Activated CD4-positive, alpha-beta memory T cell treated with anti-CD3 and anti-CD28 coated beads for 36 hours (primary cell): ENCODE measurements at regions not wholly inside any gene's neighbourhood (a gene's known extent, or its start where the extent isn't known, plus 50 kb on each side); places are given as distances from the start of the nearest gene placed in this dataset.
"Not testable (repeated sequence)": the region's sequence is repeated elsewhere in the genome, so short reads cannot be mapped to it uniquely, and the experiment has no call there.

Experiments
- CTCF ChIA-PET: fragments of 350-600 bp; sonication (Branson Sonifier 250); formaldehyde crosslinking; loops from one replicate; lab custom pipeline; 2021; ENCODE audit warnings: antibody characterized with exemption, inconsistent platforms; lab: Charles Lee
- POLR2A ChIA-PET: fragments of 350-600 bp; sonication (Branson Sonifier 250); formaldehyde crosslinking; loops from one replicate; lab custom pipeline; 2021; ENCODE audit warnings: antibody characterized with exemption; lab: Charles Lee
- DNase-seq: peaks from one replicate; pipeline ENCODE4 v3.0.0-alpha.2; 2020
- H3K27ac Mint-ChIP-seq: one replicate; pipeline ENCODE4 v1.8.0; 2021; ENCODE audit warnings: mixed read lengths
- H3K27me3 Mint-ChIP-seq: one replicate; pipeline ENCODE4 v1.8.0; 2021; ENCODE audit warnings: mixed read lengths
- H3K36me3 Mint-ChIP-seq: one replicate; pipeline ENCODE4 v1.8.0; 2021; ENCODE audit warnings: mixed read lengths
- H3K4me1 Mint-ChIP-seq: one replicate; pipeline ENCODE4 v1.8.0; 2021; ENCODE audit warnings: low read depth, mixed read lengths
- H3K4me3 Mint-ChIP-seq: one replicate; pipeline ENCODE4 v1.8.0; 2021; ENCODE audit warnings: mild to moderate bottlenecking, mixed read lengths
- H3K9me3 Mint-ChIP-seq: one replicate; pipeline ENCODE4 v1.8.0; 2021; ENCODE audit warnings: mixed read lengths
- intact Hi-C: fragments of 100-400 bp; cut with micrococcal nuclease; formaldehyde crosslinking; loops from one replicate; pipeline ENCODE4 v1.15.1; 2023

DNA sequence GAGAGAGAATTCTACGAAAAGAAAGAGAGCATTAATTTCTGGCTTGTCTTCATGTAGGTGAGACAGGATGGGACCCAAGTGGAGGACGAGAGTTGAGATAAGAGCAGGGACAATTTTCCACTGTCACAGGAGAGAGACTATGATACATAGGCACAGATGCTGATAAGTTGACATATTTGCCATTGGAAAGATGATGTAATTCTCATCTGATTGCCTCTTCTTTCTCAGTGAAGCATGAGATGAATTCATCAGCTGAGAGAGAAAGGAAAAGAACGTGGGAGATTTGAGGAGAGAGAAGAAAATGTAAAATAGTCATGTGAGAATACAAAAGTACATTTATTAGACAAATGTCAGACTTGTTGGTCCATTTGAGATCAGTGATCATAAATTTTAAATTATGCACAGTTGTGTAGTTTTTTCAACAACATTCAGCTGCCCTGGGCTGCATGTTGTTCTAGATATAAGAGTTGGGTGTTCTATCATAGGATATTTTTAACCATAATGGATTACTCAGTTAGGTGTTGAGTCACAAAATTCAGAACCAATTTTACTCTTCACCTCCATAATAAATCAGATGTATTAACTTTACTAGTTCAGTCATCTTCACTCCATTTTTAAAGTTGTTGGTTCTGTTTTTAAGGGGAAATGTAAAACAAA lies 222.9 kb downstream of the DPY19L2 start:
- H3K27ac Mint-ChIP-seq = no peak overlapping the region
- no peak for DNase-seq
- no peaks in the 10 kb centered on the region for H3K36me3 Mint-ChIP-seq
- H3K4me3 Mint-ChIP-seq = no peak overlapping the region
- CTCF ChIA-PET = no interaction called here
- H3K4me1 Mint-ChIP-seq = no peaks in the 10 kb centered on the region
- POLR2A ChIA-PET = no interaction called here
- no peaks in the 10 kb centered on the region for H3K9me3 Mint-ChIP-seq
- H3K27me3 Mint-ChIP-seq = no peaks in the 10 kb centered on the region
- intact Hi-C loops = no loop called here

DNA sequence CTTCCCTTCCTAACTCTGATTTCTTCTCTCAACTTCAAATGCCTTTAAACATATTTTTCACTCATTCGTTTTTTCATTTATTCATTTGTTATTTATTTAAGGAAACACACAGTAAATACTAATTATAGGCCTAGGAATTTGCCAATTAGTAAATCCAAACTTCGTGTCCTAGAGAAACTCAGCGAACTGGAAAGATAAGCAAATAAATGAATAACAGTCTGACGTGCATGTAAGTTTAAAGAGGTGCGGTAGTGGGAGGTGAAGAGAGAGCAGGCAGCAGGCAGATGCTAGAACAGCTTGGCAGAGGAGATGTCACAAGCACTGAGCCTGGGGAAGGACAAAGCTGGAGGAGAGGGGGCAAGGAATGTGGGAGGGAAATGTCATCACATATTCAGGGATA lies 228.2 kb downstream of the DPY19L2 start:
- Mint-ChIP-seq H3K4me1 (no peaks in the 10 kb centered on the region), H3K27ac (no peak overlapping the region), H3K27me3 (no peaks in the 10 kb centered on the region), H3K36me3 (no peaks in the 10 kb centered on the region), H3K9me3 (no peaks in the 10 kb centered on the region), H3K4me3 (no peak overlapping the region)
- ChIA-PET POLR2A (no interaction called here), CTCF (no interaction called here)
- DNase-seq = no peak
- intact Hi-C loops = no loop called here

DNA sequence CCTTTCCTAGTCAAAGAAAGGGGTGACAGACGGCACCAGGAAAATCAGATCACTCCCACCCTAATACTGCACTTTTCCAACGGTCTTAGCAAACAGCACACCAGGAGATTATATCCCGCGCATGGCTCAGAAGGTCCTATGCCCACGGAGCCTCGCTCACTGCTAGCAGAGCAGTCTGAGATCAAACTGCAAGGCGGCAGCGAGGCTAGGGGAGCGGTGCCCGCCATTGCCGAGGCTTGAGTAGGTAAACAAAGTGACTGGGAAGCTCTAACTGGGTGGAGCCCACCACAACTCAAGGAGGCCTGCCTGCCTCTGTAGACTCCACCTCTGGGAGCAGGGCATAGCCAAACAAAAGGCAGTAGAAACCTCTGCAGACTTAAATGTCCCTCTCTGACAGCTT lies 233.9 kb downstream of the DPY19L2 start:
- intact Hi-C loops, CTCF ChIA-PET, H3K4me1 Mint-ChIP-seq, H3K27me3 Mint-ChIP-seq, DNase-seq, H3K4me3 Mint-ChIP-seq, H3K27ac Mint-ChIP-seq, POLR2A ChIA-PET, H3K36me3 Mint-ChIP-seq, H3K9me3 Mint-ChIP-seq: not testable (repeated sequence)

DNA sequence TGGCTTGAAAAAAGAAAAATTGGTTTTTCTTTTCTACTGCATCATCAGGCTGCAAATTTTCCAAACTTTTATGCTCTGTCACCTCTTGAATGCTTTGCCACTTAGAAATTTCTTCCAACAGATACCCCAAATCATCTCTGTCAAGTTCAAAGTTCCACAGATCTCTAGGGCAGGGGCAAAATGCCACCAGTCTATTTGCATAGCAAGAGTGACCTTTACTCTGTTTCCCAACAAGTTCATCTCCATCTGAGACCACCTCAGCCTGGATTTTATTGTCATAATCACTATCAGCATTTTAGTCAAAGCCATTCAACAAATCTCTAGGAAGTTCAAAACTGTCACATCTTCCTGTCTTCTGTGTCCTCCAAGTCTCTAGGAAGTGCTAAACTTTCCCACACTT lies 240.3 kb downstream of the DPY19L2 start:
- POLR2A ChIA-PET, H3K36me3 Mint-ChIP-seq, H3K4me3 Mint-ChIP-seq, CTCF ChIA-PET, intact Hi-C loops, H3K27ac Mint-ChIP-seq, H3K9me3 Mint-ChIP-seq, H3K27me3 Mint-ChIP-seq, H3K4me1 Mint-ChIP-seq, DNase-seq: not testable (repeated sequence)

DNA sequence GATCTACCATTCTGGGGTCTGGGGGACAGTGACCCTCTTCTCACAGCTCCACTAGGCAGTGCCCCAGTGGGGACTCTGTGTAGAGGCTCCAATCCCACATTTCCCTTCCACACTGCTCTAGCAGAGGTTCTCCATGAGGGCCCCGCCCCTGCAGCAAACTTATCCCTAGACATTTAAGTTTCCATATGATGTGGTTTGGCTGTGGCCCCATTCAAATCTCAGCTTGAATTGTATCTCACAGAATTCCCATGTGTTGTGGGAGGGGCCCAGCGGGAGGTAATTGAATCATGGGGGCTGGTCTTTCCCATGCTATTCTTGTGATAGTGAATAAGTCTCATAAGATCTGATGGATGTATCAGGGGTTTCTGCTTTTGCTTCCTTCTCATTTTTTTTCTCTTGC lies 241.3 kb downstream of the DPY19L2 start:
- H3K4me1 Mint-ChIP-seq, H3K27me3 Mint-ChIP-seq, CTCF ChIA-PET, H3K4me3 Mint-ChIP-seq, H3K36me3 Mint-ChIP-seq, H3K27ac Mint-ChIP-seq, H3K9me3 Mint-ChIP-seq, intact Hi-C loops, POLR2A ChIA-PET, DNase-seq: not testable (repeated sequence)

DNA sequence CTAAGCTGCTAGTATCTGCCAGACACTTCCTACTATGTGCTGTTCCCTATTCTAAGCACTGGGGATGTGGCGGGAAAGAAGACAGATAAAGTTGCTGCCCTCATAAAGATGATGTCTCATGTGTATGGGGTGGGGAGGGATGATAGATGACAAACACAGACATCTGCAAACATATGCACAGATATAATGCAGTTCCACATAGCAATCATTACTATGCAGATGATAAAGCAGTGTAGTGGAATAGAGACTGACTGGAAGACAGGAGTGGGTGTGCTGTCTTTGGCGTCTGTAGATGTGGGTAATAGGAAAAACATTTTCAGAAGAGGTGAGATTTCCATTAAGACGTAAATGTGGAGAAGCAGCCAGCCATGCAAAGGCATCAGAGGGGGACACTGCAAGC lies 243.6 kb downstream of the DPY19L2 start:
- no peak overlapping the region for H3K4me3 Mint-ChIP-seq
- CTCF ChIA-PET = no interaction called here
- DNase-seq = no peak
- H3K27ac Mint-ChIP-seq = no peak overlapping the region
- POLR2A ChIA-PET = no interaction called here
- intact Hi-C loops = no loop called here
- H3K4me1 Mint-ChIP-seq = no peaks in the 10 kb centered on the region
- H3K9me3 Mint-ChIP-seq = no peaks in the 10 kb centered on the region
- H3K27me3 Mint-ChIP-seq = no peaks in the 10 kb centered on the region
- H3K36me3 Mint-ChIP-seq = no peaks in the 10 kb centered on the region

DNA sequence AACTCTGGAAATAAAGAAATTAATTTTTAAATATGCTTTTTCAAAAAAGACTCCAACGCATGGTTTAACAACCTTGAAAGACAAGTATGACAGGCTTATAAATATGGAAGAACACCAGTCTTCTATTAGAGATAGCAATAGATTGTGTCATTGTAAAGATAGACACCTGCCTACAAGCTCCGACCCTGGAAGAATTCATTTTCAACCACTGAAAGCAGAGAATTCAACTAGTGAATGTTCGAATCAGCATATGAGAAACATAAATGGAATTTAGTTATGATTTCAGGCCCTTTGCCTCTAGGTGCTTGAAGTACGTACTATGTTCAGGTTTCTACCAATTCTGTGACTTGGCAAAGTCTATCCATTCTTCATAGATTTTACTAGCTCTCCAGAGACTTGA lies 244.5 kb downstream of the DPY19L2 start:
- Mint-ChIP-seq H3K9me3 (no peaks in the 10 kb centered on the region), H3K27ac (no peak overlapping the region), H3K27me3 (no peaks in the 10 kb centered on the region), H3K4me3 (no peak overlapping the region), H3K4me1 (no peaks in the 10 kb centered on the region), H3K36me3 (no peaks in the 10 kb centered on the region)
- no peak for DNase-seq
- intact Hi-C loops = no loop called here
- POLR2A ChIA-PET = no interaction called here
- CTCF ChIA-PET = no interaction called here

DNA sequence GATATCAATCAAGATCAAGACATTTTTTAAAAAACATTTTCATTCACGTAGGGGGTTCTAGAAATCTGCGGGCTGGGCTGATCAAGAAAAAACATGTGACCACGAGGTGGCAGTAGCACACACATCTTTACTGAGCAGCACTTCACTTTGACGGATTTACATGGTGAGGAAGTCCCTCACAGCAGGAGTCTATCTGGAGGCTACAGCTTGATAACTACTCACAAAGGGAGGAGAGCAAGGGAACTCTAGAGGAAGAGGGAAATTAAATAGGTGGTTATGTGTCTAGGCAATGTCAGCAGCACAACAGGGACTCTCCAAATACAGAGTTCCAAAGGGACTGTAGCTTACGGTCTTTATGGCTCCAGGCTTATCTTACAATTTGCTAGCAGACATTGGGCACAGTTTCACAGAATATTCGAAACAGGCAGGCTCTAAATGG lies 248.1 kb downstream of the DPY19L2 start:
- DNase-seq = peak; percentile 37
- Mint-ChIP-seq H3K36me3 (no peaks in the 10 kb centered on the region), H3K27ac (no peak overlapping the region), H3K4me3 (no peak overlapping the region), H3K4me1 (no peaks in the 10 kb centered on the region), H3K27me3 (no peaks in the 10 kb centered on the region), H3K9me3 (peaks cover 3% of the 10 kb centered on the region)
- intact Hi-C loops = loop anchor here (2.0 kb wide), 1 partner anchor 383 kb away; no protein-coding TSS in a partner anchor
- POLR2A ChIA-PET = no interaction called here
- CTCF ChIA-PET = interaction anchor here (0.7 to 1.4 kb wide), 4 partner anchors 9 to 836 kb away, joined by 3 read pairs; no protein-coding TSS in a partner anchor

DNA sequence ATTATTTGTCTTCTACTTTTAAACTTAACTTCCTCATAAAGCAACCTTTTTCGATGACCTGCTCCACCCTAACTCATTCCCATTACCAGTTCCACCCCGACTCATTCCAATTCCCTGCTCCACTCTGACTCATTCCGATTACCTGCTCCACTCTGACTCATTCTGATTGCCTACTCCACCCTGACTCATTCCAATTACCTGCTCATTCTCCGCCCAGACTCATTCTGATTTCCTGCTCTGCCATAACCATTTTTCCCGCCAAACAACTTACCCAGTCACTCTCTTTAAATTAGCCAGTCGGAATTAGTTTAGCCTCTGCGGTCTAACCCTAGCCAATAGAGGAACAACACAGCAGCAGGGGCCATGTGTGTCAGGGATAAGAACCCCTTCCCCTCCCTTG lies 249.1 kb downstream of the DPY19L2 start:
- no peak for DNase-seq
- ChIA-PET POLR2A (no interaction called here), CTCF (no interaction called here)
- Mint-ChIP-seq H3K4me3 (no peak overlapping the region), H3K4me1 (no peaks in the 10 kb centered on the region), H3K27ac (no peak overlapping the region), H3K9me3 (peaks cover 7% of the 10 kb centered on the region), H3K27me3 (peaks cover 2% of the 10 kb centered on the region), H3K36me3 (no peaks in the 10 kb centered on the region)
- intact Hi-C loops = no loop called here

DNA sequence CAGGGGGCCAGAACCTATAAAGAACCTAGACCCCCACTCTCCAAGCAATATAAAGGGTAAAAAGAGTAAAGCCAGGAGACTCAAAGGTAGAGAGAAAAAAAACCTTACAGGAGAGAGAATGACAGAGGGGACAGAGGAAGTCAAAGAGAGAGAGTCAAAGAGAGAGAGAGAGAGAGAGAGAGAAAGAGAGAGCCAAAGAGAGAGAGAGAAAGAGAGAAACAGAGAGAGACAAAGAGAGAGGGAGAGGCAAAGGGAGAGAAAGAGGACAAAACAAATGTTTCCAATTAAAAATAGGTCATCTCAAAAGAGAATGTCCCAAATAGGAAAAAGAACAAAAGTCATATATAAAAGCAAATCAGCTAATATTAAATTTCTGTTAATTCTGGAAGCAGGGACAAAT lies 251.5 kb downstream of the DPY19L2 start:
- no peak for DNase-seq
- Mint-ChIP-seq H3K9me3 (peaks cover 7% of the 10 kb centered on the region), H3K4me1 (no peaks in the 10 kb centered on the region), H3K27me3 (peaks cover 2% of the 10 kb centered on the region), H3K27ac (no peak overlapping the region), H3K4me3 (no peak overlapping the region), H3K36me3 (no peaks in the 10 kb centered on the region)
- intact Hi-C loops = no loop called here
- ChIA-PET POLR2A (no interaction called here), CTCF (no interaction called here)

DNA sequence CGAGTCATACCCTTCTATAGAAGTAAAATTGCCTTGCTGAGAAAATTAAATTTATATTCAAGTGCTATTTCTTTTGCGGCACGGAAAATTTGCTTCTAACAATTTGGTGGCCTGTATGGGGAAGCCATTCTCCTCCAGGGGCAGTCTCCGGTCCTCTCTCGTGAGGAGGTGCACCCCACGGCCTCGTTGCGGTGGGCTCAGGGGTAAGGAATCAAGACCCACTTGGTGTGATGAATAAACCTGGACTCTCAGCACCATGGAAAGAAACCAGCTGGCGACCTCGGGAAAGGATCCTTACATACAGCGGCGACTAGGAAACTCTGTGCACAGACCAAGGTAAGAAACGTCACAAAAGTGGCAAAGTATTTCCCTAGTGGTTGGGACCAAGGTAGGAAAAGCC lies 252.9 kb downstream of the DPY19L2 start:
- POLR2A ChIA-PET = no interaction called here
- intact Hi-C loops = no loop called here
- no peak overlapping the region for H3K27ac Mint-ChIP-seq
- no peak for DNase-seq
- H3K4me3 Mint-ChIP-seq = no peak overlapping the region
- H3K9me3 Mint-ChIP-seq = peaks cover 7% of the 10 kb centered on the region
- no peaks in the 10 kb centered on the region for H3K4me1 Mint-ChIP-seq
- peaks cover 2% of the 10 kb centered on the region for H3K27me3 Mint-ChIP-seq
- no peaks in the 10 kb centered on the region for H3K36me3 Mint-ChIP-seq
- CTCF ChIA-PET = no interaction called here

DNA sequence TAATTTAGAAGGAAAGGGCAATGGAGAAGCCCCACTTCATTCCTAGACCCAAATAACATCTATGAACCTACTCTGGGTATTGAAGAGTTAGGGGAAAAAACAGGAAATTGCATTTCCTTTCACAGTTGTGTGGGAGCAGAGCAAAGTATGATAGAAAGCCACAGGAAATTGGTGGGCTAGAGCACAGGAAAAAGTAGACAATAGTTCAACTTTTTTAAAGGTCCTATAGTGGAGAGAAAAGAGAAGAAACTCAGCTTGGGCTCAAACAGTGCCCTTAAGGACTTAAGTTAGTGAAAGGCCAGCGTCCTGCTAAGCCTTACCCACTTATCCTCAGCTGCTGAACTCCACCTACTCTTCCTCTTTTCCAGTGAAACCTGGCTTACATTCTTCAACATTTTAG lies 258.1 kb downstream of the DPY19L2 start:
- H3K4me1 Mint-ChIP-seq = no peaks in the 10 kb centered on the region
- peaks cover 2% of the 10 kb centered on the region for H3K27me3 Mint-ChIP-seq
- ChIA-PET POLR2A (no interaction called here), CTCF (no interaction called here)
- peaks cover 5% of the 10 kb centered on the region for H3K9me3 Mint-ChIP-seq
- intact Hi-C loops = no loop called here
- DNase-seq = no peak
- H3K36me3 Mint-ChIP-seq = no peaks in the 10 kb centered on the region
- no peak overlapping the region for H3K27ac Mint-ChIP-seq
- no peak overlapping the region for H3K4me3 Mint-ChIP-seq

DNA sequence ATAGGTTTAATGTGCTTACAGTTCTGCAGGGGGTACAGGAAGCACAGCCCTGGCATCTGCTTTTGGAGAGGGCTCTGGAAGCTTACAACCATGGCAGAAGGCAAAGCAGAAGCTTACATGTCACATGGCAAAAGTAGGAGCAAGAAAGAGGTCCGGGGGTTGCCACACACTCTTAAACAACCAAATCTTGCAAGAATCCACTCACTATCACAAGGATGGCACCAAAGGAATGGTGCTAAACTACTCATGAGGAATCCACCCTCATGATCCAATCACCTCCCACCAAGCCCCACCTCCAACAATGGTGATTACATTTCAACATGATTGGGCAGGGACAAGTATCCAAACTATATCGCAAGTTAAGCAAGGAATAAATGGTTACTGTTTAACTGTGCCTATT lies 255.8 kb upstream of the AVPR1A start:
- intact Hi-C loops = no loop called here
- POLR2A ChIA-PET = no interaction called here
- no peaks in the 10 kb centered on the region for H3K27me3 Mint-ChIP-seq
- H3K36me3 Mint-ChIP-seq = no peaks in the 10 kb centered on the region
- no peak overlapping the region for H3K4me3 Mint-ChIP-seq
- no peaks in the 10 kb centered on the region for H3K4me1 Mint-ChIP-seq
- DNase-seq = no peak
- CTCF ChIA-PET = no interaction called here
- H3K27ac Mint-ChIP-seq = no peak overlapping the region
- no peaks in the 10 kb centered on the region for H3K9me3 Mint-ChIP-seq
